PFSK-1 (cell line): ENCODE measurements at regions not wholly inside any gene's neighbourhood (a gene's known extent, or its start where the extent isn't known, plus 50 kb on each side); places are given as distances from the start of the nearest gene placed in this dataset.

Source experiments
- POLR2AphosphoS5 ChIP-seq: IDR thresholded peaks from 2 replicates; pipeline ENCODE4 v1.6.1; 2012; ENCODE audit warnings: low read depth, mild to moderate bottlenecking, control low read depth, low read length, moderate library complexity
- SIN3A ChIP-seq: IDR thresholded peaks from 2 replicates; pipeline ENCODE4 v1.6.1; 2012; ENCODE audit warnings: mild to moderate bottlenecking, low read length, moderate library complexity, borderline replicate concordance; ENCODE audit not compliant: insufficient read depth
- TF ChIP-seq, protein P1 (sequence below), 2 experiments: IDR thresholded peaks; 2 replicates each; pipeline versions ENCODE4 v1.6.1 to v1.8.0; 2011 to 2012; ENCODE audit warnings: low read depth in 2 of 2, low read length in 2 of 2, control low read depth in 1 of 2, inconsistent platforms in 1 of 2, mild to moderate bottlenecking in 1 of 2, moderate library complexity in 1 of 2; ENCODE audit not compliant: insufficient read depth in 1 of 2

DNA sequence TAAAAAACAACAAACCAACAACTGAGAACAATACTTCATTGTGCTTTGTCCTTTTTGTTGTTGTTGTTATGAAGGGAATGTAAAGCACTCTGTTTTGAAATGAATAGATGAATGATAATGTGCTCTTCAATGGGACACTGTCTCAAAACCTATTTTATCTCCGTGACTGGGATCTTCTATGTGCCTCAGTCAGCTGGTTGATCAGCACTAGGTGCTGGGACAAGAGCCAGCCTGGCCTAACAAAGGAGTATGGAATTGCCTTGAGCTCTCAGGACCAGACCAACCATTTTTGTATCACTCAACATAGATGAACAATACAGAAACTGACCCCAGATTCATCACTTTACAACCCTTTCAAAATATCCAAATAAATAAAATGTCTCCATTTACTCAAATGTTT lies 440.2 kb downstream of the KCNJ2 start:
- TF ChIP-seq, protein P1, sequence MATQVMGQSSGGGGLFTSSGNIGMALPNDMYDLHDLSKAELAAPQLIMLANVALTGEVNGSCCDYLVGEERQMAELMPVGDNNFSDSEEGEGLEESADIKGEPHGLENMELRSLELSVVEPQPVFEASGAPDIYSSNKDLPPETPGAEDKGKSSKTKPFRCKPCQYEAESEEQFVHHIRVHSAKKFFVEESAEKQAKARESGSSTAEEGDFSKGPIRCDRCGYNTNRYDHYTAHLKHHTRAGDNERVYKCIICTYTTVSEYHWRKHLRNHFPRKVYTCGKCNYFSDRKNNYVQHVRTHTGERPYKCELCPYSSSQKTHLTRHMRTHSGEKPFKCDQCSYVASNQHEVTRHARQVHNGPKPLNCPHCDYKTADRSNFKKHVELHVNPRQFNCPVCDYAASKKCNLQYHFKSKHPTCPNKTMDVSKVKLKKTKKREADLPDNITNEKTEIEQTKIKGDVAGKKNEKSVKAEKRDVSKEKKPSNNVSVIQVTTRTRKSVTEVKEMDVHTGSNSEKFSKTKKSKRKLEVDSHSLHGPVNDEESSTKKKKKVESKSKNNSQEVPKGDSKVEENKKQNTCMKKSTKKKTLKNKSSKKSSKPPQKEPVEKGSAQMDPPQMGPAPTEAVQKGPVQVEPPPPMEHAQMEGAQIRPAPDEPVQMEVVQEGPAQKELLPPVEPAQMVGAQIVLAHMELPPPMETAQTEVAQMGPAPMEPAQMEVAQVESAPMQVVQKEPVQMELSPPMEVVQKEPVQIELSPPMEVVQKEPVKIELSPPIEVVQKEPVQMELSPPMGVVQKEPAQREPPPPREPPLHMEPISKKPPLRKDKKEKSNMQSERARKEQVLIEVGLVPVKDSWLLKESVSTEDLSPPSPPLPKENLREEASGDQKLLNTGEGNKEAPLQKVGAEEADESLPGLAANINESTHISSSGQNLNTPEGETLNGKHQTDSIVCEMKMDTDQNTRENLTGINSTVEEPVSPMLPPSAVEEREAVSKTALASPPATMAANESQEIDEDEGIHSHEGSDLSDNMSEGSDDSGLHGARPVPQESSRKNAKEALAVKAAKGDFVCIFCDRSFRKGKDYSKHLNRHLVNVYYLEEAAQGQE (IDR thresholded peaks at IDR 0.05; ENCODE audit: insufficient read depth in 1 of 2, low read depth in 2 of 2, low read length in 2 of 2) = no peak
- TF ChIP-seq SIN3A = no peak
- no peak for TF ChIP-seq POLR2AphosphoS5
